WERI-Rb-1 (cell line): ENCODE measurements at regions not wholly inside any gene's neighbourhood (a gene's known extent, or its start where the extent isn't known, plus 50 kb on each side); places are given as distances from the start of the nearest gene placed in this dataset.

Experiments
- DNase-seq: peaks from one replicate; pipeline ENCODE4 v3.0.0-alpha.2; 2020
- H3K27ac ChIP-seq: fragments of 250-450 bp; sonication (Bioruptor Pico); 2 replicates; pipeline ENCODE4 v1.5.1; 2020; ENCODE audit warnings: mild to moderate bottlenecking, moderate library complexity
- H3K27me3 ChIP-seq: fragments of 250-450 bp; sonication (Bioruptor Pico); 2 replicates; pipeline ENCODE4 v1.5.1; 2021; ENCODE audit warnings: mild to moderate bottlenecking, low read depth, moderate library complexity; ENCODE audit not compliant: insufficient read depth, severe bottlenecking
- H3K36me3 ChIP-seq: fragments of 250-450 bp; sonication (Bioruptor Pico); 2 replicates; pipeline ENCODE4 v1.5.1; 2020; ENCODE audit warnings: mild to moderate bottlenecking, moderate library complexity
- H3K4me3 ChIP-seq: 2 replicates; pipeline ENCODE4 v1.5.1; 2011; ENCODE audit warnings: low read depth, mild to moderate bottlenecking, control low read depth, low read length
- H3K9me3 ChIP-seq: fragments of 250-450 bp; sonication (Bioruptor Pico); 2 replicates; pipeline ENCODE4 v1.5.1; 2021; ENCODE audit warnings: mild to moderate bottlenecking, moderate library complexity; ENCODE audit not compliant: severe bottlenecking
- CTCF ChIP-seq: IDR thresholded peaks from 2 replicates; pipeline ENCODE4 v1.5.1; 2011; ENCODE audit warnings: low read depth, mild to moderate bottlenecking, control low read depth, inconsistent platforms, low read length

- Histone ChIP-seq H3K36me3 (no peaks in the 10 kb centered on the region), H3K27ac (no peak overlapping the region), H3K9me3 (no peaks in the 10 kb centered on the region), H3K4me3 (no peak overlapping the region), H3K27me3 (no peaks in the 10 kb centered on the region)
- no peak for TF ChIP-seq CTCF
- no peak for DNase-seq
These were observed 166.4 kb downstream of the AEBP2 start for GRCh38 chr12:19605720-19606119.

GRCh38 chr12:19608039-19608438 lies 168.7 kb downstream of the AEBP2 start:
- Histone ChIP-seq H3K4me3 (no peak overlapping the region), H3K9me3 (peaks cover 3% of the 10 kb centered on the region), H3K27ac (no peak overlapping the region), H3K36me3 (no peaks in the 10 kb centered on the region), H3K27me3 (no peaks in the 10 kb centered on the region)
- no peak for DNase-seq
- no peak for TF ChIP-seq CTCF

DNA sequence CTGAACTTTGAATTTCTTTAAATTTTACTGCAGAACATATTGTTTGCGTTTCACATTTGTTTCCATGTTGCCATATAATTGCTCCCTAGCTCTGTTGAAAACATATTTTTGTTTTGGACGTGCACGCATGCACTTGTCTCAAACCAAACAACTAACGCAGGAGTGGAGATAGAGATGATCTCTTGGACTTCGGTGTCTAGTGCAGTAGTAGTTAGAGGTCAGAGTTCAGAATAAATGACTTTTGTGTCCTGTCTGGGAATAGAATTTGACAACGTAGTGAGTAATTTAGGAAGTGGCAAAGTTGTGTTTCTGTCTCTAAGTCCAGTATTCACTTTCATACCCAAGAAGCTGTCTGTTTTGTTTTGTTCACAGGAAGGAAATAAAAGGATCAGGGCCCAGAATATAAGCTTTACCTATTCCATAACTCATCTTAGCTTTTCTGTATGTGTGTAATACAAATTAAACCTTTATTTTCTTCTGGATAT lies 173.8 kb downstream of the AEBP2 start:
- no peaks in the 10 kb centered on the region for H3K27me3 ChIP-seq
- no peak for TF ChIP-seq CTCF
- H3K36me3 ChIP-seq, result no peaks in the 10 kb centered on the region
- no peak overlapping the region for H3K4me3 ChIP-seq
- no peak for DNase-seq
- H3K9me3 ChIP-seq, result peaks cover 3% of the 10 kb centered on the region
- H3K27ac ChIP-seq, result no peak overlapping the region

- no peak for DNase-seq
- Histone ChIP-seq H3K4me3 (no peak overlapping the region), H3K27ac (no peak overlapping the region), H3K27me3 (no peaks in the 10 kb centered on the region), H3K9me3 (peaks cover 3% of the 10 kb centered on the region), H3K36me3 (no peaks in the 10 kb centered on the region)
- no peak for TF ChIP-seq CTCF
These were observed 175.5 kb downstream of the AEBP2 start for GRCh38 chr12:19614601-19615383.

GRCh38 chr12:19615384-19615725 lies 176.1 kb downstream of the AEBP2 start:
- no peak for TF ChIP-seq CTCF
- Histone ChIP-seq H3K36me3 (no peaks in the 10 kb centered on the region), H3K27ac (no peak overlapping the region)

DNA sequence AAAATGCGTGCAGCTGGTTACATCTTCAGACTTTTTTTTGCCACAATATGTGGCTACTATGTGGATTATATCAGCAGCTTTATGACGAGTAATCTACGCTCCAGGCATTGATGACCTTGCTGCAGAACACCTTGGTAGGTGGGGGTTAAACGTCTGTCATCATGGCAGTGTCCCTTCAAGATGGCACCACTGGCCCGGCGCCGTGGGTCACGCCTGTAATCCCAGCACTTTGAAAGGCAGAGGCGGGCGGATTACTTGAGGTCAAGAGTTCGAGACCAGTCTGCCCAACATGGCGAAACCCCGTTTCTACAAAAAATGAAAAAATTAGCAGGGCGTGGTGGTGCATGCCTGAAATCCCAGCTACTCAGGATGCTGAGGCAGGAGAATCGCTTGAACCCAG lies 177.5 kb downstream of the AEBP2 start:
- no peaks in the 10 kb centered on the region for H3K27me3 ChIP-seq
- no peaks in the 10 kb centered on the region for H3K36me3 ChIP-seq
- TF ChIP-seq CTCF, result no peak
- H3K9me3 ChIP-seq, result no peaks in the 10 kb centered on the region
- H3K27ac ChIP-seq, result no peak overlapping the region
- no peak overlapping the region for H3K4me3 ChIP-seq
- DNase-seq, result no peak

More at GRCh38 chr12:19615384-19615725, 176.1 kb downstream of the AEBP2 start:
- no peaks in the 10 kb centered on the region for H3K27me3 ChIP-seq
- DNase-seq, result no peak
- H3K4me3 ChIP-seq, result no peak overlapping the region
- peaks cover 3% of the 10 kb centered on the region for H3K9me3 ChIP-seq
